ENCODE measurements at regions not wholly inside any gene's neighbourhood (a gene's known extent, or its start where the extent isn't known, plus 50 kb on each side); places are given as distances from the start of the nearest gene placed in this dataset.
A peak's percentile ranks its signal among the peaks of the same experiment; 100 is the strongest.

DNA sequence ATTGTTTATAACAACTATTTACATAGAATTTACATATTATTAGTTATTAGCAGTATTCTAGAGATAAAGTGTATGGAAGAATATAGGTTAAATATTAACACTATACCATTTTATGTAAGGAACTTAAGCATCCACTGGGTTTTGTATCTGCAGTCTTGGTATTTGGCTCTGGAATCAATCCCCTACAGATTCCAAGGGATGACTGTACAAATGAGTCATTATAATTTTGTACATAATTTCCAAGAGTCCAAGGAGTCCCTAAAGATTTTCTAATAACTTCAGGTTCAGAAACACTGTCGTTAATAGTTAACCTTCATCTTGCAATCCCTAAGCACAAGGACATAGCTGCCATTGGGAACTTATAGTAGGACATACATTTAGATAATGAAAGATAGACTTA, 254.8 kb upstream of the PDE4D start:
- TF ChIP-seq, protein P1, sequence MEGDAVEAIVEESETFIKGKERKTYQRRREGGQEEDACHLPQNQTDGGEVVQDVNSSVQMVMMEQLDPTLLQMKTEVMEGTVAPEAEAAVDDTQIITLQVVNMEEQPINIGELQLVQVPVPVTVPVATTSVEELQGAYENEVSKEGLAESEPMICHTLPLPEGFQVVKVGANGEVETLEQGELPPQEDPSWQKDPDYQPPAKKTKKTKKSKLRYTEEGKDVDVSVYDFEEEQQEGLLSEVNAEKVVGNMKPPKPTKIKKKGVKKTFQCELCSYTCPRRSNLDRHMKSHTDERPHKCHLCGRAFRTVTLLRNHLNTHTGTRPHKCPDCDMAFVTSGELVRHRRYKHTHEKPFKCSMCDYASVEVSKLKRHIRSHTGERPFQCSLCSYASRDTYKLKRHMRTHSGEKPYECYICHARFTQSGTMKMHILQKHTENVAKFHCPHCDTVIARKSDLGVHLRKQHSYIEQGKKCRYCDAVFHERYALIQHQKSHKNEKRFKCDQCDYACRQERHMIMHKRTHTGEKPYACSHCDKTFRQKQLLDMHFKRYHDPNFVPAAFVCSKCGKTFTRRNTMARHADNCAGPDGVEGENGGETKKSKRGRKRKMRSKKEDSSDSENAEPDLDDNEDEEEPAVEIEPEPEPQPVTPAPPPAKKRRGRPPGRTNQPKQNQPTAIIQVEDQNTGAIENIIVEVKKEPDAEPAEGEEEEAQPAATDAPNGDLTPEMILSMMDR (conservative IDR thresholded peaks at IDR 0.05; ENCODE audit: low read depth, low read length): no peak
- peak; percentile 65 for DNase-seq (ENCODE audit: low read depth)
- no peak overlapping the region for H3K4me3 ChIP-seq (ENCODE audit: low read depth, low read length)

DNA sequence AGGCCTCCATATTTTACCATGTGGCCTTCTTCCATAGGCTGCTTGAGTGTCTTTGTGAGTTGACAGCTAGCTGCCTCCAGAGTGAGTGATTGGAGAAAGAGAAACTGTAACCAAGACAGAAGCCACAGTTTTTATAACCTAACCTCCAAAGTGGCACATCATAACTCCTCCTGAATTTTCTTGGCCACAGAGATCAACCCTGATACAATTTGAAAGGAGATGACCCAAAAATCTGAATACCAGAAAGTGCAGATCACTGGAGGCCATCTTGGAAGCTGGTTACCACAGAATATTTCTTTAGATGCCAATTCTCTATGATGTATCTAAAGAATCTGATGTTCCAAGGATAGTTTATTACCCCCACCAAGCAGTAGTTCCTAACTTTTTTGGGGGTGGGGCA, 254.3 kb upstream of the PDE4D start:
- no peak overlapping the region for H3K4me3 ChIP-seq (ENCODE audit: low read depth, low read length)
- no peak for DNase-seq (ENCODE audit: low read depth)
- TF ChIP-seq, protein P1 (conservative IDR thresholded peaks at IDR 0.05; ENCODE audit: low read depth, low read length): no peak

DNA sequence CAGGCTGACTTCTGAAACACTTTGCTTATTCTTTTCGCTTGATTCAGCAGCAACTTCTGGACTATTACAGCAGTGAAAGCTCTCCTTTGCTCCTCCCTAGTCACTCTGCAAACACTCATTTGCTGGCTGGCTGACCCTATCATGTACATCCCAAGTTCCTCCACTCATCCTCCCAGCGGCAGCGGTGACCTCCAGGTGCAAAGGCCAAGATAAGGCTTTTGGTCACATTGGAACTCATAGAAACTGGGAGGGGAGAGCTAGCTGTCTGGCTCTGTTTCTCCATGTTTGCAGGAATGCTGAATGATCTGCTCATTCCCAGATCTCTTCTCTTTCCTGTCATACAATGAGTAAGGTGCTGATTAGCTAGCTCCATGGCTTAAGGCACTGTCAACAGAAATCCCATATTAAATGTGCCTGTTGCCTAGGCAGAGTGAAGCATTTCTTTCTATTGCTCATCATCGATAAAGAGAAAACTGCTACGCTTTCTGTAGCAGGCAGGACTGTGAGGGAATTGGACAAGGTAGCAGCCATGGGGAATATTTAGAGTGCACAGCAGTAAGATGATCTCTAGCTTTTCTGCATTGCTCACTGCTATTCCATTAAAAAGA, 250.5 kb upstream of the PDE4D start:
- TF ChIP-seq, protein P1 (conservative IDR thresholded peaks at IDR 0.05; ENCODE audit: low read depth, low read length): no peak
- H3K4me3 ChIP-seq (ENCODE audit: low read depth, low read length): no peak overlapping the region
- DNase-seq (ENCODE audit: low read depth): no peak

DNA sequence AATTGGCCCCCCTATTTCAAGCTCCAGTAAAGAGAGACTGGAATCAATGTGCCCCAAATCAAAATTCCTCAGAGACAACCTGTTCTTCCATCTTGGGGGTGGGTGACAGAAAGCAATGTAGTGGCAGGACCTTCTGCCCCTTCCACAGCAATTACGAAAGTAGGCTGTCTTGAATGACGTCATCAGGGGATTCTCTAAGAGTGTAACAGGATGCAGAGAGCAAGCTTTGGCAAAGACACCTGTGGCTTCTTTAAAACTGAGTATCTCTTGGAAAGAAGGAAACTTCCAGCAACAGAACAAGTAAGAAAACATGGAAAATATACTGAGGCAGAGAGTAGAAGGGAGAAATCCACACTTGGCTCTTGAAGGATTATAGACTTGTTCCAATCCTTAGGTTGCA, 247.6 kb upstream of the PDE4D start:
- H3K4me3 ChIP-seq (ENCODE audit: low read depth, low read length): no peak overlapping the region
- TF ChIP-seq, protein P1 (conservative IDR thresholded peaks at IDR 0.05; ENCODE audit: low read depth, low read length): no peak
- DNase-seq (ENCODE audit: low read depth): no peak

DNA sequence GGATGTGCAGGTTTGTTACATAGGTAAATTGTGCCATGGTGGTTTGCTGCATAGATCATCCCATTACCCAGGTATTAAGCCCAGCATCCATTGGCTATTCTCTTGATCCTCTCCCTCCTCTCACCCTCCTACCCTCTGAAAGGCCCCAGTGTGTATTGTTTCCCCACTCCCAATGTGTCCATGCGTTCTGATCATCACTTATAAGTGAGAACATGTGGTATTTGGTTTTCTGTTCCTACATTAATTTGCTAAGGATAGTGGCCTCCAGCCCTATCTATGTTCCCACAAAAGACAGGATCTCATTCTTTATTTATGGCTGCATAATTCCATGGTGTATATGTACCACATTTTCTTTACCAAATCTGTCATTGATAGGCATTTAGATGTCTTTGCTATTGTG, 243.3 kb upstream of the PDE4D start:
- no peak overlapping the region for H3K4me3 ChIP-seq (ENCODE audit: low read depth, low read length)
- TF ChIP-seq, protein P1 (conservative IDR thresholded peaks at IDR 0.05; ENCODE audit: low read depth, low read length): no peak
- no peak for DNase-seq (ENCODE audit: low read depth)

DNA sequence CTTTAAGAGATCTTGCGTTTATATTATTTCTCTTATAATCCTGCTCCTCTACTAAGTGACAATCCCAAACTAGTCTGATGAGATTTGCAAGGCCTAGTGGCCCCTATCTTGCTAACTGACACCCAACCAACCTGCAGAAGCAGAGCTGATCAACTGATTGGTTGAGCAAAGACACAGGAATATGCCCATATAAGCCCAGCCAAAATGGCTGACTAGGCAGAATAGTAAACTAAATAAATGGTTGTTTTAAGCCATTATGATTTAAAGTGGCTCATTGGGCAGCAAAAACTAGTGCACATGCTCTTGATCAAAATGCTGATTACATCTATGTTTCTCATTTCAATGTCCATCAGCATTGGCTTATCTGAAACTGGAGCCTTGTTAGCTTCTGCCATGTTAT, 238.0 kb upstream of the PDE4D start:
- no peak overlapping the region for H3K4me3 ChIP-seq (ENCODE audit: low read depth, low read length)
- DNase-seq (ENCODE audit: low read depth): no peak
- TF ChIP-seq, protein P1 (conservative IDR thresholded peaks at IDR 0.05; ENCODE audit: low read depth, low read length): no peak

DNA sequence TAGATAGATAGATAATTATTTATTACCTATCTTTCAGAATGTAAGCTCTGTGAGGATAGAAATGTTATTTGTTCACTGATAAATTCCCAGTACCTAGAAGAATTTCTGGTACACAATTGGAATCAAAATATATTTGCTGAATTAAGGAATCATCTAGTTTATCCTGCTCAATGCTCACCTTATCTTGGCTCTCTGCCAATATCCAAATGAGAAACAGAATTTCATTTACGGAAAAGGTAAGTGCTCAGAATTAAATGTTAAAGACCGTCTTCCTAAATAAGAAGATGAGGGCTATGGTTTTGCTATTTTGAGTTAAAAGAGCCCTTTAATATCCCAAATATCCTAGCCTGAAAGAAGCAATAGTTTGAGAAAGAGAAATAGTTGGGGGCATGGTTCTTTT, 232.1 kb upstream of the PDE4D start:
- H3K4me3 ChIP-seq (ENCODE audit: low read depth, low read length): no peak overlapping the region
- no peak for DNase-seq (ENCODE audit: low read depth)
- TF ChIP-seq, protein P1 (conservative IDR thresholded peaks at IDR 0.05; ENCODE audit: low read depth, low read length): no peak

Data from choroid plexus epithelial cell (primary cell).